NCI-H2227 (cell line): ENCODE measurements at regions not wholly inside any gene's neighbourhood (a gene's known extent, or its start where the extent isn't known, plus 50 kb on each side); places are given as distances from the start of the nearest gene placed in this dataset.

ENCODE experiments used
- DNase-seq: peaks from one replicate; lab custom pipeline; 2025; ENCODE audit not compliant: unreplicated experiment; lab: John Stamatoyannopoulos, UW

DNA sequence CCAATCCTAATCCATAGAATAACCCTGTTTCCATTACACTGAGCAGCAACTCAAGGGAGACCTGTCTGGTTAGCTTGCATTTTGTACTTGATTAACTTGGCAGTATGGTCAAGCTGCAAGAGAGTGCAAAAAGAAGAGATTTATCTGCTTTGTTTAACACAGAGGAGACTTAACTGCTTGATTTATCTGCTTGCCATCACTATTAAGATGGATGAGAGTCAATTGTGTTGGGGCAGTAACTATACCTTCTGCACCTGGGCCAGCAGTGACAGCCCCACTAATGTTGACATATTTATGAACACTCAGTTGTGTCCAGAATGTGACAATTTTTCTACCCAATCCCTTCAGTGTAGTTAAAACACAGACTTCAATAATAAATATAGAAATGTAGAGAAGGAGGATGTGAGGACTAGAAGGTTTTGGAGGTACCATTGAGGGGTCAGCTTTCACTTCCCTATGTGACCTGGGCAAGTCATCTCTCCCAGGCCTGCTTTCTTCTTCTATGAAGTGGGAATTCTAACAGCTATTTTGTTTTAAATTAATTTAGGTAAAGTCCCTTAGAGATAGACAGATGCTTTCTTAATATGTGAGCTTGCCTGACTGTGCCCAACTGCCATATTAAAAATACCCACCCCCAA is 159.1 kb upstream of the KCNK2 start:
- DNase-seq: no peak

DNA sequence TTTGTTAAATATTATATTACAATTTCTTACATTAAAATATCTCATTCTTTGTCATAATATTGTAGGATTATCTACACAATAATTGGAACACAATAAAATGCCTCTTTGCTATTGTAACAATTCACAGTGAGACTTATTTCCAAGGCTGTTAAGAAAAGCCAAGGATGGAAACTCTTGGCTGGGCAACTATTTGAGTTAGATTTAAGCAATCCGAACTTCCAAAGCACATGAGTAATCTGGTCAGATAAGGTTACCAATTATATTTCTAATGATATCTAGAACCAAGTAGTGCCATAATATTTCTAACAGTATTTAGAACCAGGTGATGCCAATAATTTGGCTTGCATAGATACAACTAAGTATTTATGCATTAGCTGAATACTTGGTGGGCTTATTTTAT is 154.7 kb upstream of the KCNK2 start:
- no peak for DNase-seq

DNA sequence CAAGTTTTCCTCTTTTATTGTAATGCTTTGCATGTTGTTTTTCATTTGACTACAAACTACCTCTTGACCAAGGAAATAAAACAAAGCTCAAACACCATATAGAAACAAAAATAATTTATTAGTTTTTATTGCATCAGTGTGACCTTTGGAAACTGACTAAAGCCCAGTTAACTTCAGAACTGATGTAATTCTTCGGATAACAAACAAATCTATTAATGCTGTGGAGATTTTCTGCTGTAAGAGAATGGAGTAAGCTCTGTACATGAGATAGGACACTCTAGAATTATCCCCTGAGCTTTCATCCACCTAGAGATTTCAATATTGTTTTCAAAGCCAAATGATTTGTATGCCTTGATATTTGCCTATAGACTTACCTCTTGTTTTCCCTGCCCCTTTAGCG is 154.0 kb upstream of the KCNK2 start:
- DNase-seq: no peak

GRCh38 chr1:214933375-214933774 is 149.2 kb upstream of the KCNK2 start:
- no peak for DNase-seq

- no peak for DNase-seq
Measured at GRCh38 chr1:214934045-214934444, 148.5 kb upstream of the KCNK2 start.

DNA sequence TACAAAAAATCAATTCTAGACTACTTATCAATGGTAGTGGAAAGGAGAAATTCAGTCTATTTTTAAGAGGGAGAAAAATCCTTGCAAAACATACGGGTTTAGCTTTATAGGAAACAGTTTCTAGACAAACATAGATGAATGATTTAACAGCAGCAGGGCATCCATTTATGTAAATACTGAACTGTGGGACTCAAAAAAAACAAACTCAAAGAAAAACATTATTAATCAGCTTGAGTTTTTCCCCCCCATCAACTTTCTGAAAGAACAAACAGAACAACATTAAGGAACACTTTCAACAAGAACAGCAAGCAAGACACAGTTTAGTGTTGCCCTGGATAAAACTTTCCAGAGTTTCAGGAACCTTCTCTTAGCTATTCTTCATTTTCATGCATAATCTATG is 147.3 kb upstream of the KCNK2 start:
- DNase-seq: no peak

DNA sequence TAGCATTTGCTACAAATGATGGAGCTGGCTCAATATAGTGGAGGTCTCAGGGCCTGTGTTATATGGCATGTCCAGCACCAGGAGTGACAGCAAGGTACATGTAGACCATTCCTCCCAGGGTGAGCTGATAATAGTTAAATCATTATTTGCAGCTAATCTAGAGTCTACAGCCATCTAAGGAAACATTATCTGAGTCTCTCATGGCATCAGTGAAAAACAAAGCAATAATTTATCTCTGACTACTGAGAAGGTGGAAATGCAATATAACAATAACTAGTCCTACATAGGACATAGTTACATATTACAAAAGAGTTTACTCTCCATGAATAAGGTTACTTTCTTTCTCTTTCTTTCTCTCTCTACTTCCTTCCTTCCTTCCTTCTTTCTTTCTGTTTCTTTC is 143.4 kb upstream of the KCNK2 start:
- no peak for DNase-seq

DNA sequence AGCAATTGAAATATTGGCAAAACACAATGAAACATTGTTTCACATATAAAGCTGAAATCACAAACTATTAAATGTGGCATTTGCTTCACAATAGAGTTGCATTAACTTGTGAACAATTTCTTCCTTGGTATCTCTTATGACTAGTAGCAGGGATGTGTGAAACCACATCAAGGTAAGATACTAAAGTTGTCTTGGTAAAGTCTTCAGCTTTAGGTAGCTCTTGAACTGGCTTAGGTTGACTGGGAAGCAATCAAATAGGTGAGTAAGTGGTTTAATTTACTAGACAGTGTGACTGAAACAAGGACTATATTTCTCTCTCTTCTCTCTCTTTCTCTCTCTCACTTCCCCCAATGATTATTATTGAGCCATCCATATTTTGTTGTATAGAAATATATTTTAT is 141.5 kb upstream of the KCNK2 start:
- DNase-seq: no peak

DNA sequence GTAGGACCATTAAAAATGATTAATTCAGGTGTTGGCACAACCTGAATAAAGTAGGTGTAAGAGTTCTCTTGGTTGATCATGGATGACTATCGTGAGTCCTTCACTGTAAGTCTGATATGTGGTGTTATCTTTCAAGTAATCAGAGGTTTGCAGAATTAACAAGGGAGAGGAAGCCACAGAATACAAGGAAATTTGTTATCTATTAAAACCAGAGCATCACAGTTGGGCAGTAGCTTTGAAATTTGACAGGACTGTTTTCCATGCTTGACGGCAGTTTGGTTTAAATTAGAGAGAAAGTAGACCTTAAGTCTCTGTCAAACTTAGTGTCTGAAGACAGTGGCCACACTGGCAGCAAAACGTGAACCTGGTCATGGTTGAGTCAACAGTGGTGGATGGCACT is 139.5 kb upstream of the KCNK2 start:
- DNase-seq: no peak

- no peak for DNase-seq
Measured at GRCh38 chr1:214946615-214947014, 135.9 kb upstream of the KCNK2 start.

DNA sequence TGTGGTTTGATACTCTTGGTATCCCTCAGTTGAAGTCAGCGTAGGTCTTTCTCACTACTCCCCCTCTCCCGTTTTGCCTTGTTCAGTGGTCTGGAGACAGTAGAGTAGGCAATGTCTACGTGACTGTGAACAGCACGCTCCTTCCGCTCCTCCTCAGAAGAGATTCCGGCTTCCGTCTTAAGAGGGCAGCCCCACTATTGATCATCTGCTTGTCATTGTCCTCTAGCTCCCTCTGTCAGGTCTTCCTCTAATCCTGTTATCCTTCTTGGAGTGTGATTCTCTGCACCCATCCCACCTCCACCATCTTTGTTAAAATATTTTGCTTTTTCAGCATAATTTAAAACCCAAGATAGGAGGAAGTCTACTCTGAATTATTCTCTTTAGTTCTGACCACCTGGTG is 129.9 kb upstream of the KCNK2 start:
- no peak for DNase-seq

GRCh38 chr1:214953901-214954616 is 128.5 kb upstream of the KCNK2 start:
- DNase-seq: no peak

DNA sequence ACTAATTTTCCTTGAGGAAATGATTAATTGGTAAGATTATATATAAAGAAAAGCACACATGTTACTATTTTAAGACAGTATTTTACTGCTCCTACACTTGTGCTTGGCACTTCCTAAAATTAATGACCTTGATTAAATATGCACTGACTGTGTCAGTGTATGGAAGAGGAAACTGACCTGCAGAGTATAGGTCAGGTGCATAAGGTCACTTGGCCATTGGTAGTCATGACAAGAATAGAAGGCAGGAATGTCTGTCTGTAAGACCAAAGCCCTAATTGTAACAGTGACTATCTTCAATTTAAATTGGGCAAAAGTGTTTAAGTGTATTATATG is 128.0 kb upstream of the KCNK2 start:
- no peak for DNase-seq

GRCh38 chr1:214957330-214958137 is 125.0 kb upstream of the KCNK2 start:
- no peak for DNase-seq

DNA sequence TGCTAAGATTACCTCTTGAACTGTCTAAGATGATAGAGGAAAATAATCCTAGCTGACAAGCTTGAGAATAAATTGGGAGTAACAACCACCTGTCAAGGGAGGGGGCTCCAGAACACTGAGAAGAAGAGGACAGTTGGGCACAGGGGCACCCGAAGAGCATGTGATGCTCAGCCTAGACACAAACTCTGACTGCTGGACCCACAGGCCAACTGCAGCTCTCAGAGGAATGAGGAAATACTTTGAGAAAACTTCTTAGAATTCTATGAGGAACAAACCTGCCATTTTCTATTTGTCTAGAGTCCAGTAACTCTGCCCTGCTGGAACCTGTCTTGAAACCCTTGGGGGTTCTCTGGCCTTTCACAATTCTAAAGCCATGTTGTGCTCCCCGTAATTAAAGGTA is 124.1 kb upstream of the KCNK2 start:
- no peak for DNase-seq

- DNase-seq: no peak
Measured at GRCh38 chr1:214966346-214966745, 116.2 kb upstream of the KCNK2 start.

DNA sequence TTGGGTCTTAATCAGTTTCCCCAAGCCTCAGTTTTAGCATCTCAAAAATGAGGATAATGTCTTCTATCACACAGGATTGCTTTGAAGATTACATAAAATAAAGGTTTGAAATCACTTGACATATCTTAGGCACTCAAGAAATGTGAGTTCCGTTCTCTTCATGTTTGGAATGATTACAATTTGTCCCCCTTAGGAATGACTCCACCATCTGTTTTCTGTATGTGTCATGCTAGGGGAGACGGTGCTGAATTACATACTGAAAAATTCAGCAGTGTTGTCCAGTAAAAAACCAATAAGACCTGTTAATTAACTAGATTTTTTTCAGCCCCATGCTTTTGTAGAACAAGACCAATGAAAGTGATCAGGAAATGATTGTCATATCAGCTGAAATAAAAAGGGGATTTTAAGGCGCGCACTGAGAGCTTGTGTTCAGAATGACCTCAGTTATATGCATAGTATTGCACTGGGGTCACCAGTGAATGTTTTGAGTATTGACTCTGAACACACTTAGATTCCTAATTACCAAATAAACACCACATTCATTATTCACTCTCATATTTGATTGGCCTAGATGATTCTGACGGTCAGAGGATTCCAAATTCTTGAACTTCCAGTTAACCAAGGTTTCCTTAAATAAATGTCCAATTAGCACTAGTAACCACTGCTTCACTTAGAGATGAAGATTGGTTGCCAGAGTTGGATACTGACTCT is 114.5 kb upstream of the KCNK2 start:
- no peak for DNase-seq

GRCh38 chr1:214970016-214970415 is 112.5 kb upstream of the KCNK2 start:
- DNase-seq: no peak

- DNase-seq: no peak
Measured at GRCh38 chr1:214971071-214971470, 111.5 kb upstream of the KCNK2 start.

- DNase-seq: no peak
Measured at GRCh38 chr1:214974002-214974401, 108.5 kb upstream of the KCNK2 start.

DNA sequence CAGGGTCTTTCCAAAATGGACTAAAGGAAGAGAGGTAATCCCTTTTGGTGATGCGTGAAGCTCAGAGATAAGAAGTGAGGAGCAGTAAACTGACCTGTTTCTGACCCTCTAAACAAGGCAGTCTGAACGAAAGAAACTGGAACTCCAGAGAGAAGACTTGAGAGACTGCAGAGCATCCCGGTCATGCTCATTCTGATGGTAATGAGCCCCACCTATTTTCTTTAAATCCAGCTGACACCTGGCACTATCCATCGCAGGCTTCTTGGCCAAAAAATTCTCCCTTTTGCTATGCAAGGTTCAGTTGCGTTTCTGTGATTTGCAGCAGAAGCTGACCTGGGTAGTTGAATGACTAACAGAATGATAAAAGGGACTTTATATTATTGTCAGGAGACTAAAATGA is 105.9 kb upstream of the KCNK2 start:
- DNase-seq: no peak

DNA sequence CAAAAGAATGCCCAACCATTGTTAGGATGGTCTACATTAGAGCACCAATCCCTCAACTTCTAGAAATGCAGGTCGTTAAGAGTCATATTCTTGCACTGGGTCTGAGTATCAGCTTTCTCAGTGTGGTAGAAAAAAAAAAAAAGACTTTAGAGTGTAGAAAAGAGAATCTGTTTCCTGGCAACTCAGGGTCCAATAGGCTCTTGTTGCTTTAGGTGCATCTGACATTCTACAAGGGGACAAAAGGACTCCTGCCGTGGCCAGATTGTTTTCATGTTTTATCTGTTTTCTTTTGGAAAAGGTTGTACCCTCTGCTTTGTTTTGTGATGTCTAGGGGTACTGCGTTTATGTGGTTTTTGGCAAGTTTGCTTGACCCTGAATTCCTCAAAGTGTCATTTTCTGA is 105.4 kb upstream of the KCNK2 start:
- DNase-seq: no peak
